ENCODE measurements at regions not wholly inside any gene's neighbourhood (a gene's known extent, or its start where the extent isn't known, plus 50 kb on each side); places are given as distances from the start of the nearest gene placed in this dataset.

GRCh38 chr7:89514970-89515369 is 639.3 kb upstream of the STEAP1 start:
- TF ChIP-seq CTCF (conservative IDR thresholded peaks at IDR 0.05) = no peak

GRCh38 chr7:89517815-89518214 is 636.5 kb upstream of the STEAP1 start:
- Histone ChIP-seq H3K36me3 (ENCODE audit: control insufficient read depth, insufficient read depth, low read length) (no peaks in the 10 kb centered on the region), H3K4me1 (ENCODE audit: control insufficient read depth, insufficient read depth, low read length) (no peaks in the 10 kb centered on the region), H3K27me3 (ENCODE audit: control insufficient read depth, insufficient read depth, low read length, poor library complexity, severe bottlenecking) (no peaks in the 10 kb centered on the region), H3K9me3 (ENCODE audit: control insufficient read depth, low read length) (peaks cover 10% of the 10 kb centered on the region), H3K4me3 (ENCODE audit: low read length) (no peak overlapping the region), H3K27ac (ENCODE audit: low read depth, low read length) (no peak overlapping the region), H3K9ac (ENCODE audit: extremely low read depth, low read length, poor library complexity, severe bottlenecking) (no peak overlapping the region)
- no peak overlapping the region for H3K4me3 Mint-ChIP-seq
- no peaks in the 10 kb centered on the region for H3K36me3 Mint-ChIP-seq (ENCODE audit: low read depth)
- no peaks in the 10 kb centered on the region for H3K27me3 Mint-ChIP-seq (ENCODE audit: insufficient read depth)
- H3K4me1 Mint-ChIP-seq = no peaks in the 10 kb centered on the region
- TF ChIP-seq CTCF (conservative IDR thresholded peaks at IDR 0.05) = no peak
- no peaks in the 10 kb centered on the region for H3K9me3 Mint-ChIP-seq
- no peak for DNase-seq
- no peak overlapping the region for H3K27ac Mint-ChIP-seq
- 62% methylated on average over 1 of the region's 1 CpG; no CpG with 5 or more reads in 1 of the 2 experiments for WGBS, 2 experiments (ENCODE audit: insufficient coverage in 1 of 2, insufficient read length in 1 of 2)

More at GRCh38 chr7:89514970-89515369, 639.3 kb upstream of the STEAP1 start:
- H3K27me3 Mint-ChIP-seq (ENCODE audit: insufficient read depth) = no peaks in the 10 kb centered on the region
- no peak overlapping the region for H3K27ac Mint-ChIP-seq
- no peaks in the 10 kb centered on the region for H3K36me3 Mint-ChIP-seq (ENCODE audit: low read depth)
- Histone ChIP-seq H3K27ac (ENCODE audit: low read depth, low read length) (no peak overlapping the region), H3K9ac (ENCODE audit: extremely low read depth, low read length, poor library complexity, severe bottlenecking) (no peak overlapping the region), H3K4me3 (ENCODE audit: low read length) (no peak overlapping the region), H3K4me1 (ENCODE audit: control insufficient read depth, insufficient read depth, low read length) (no peaks in the 10 kb centered on the region), H3K27me3 (ENCODE audit: control insufficient read depth, insufficient read depth, low read length, poor library complexity, severe bottlenecking) (no peaks in the 10 kb centered on the region), H3K9me3 (ENCODE audit: control insufficient read depth, low read length) (peaks cover 10% of the 10 kb centered on the region), H3K36me3 (ENCODE audit: control insufficient read depth, insufficient read depth, low read length) (no peaks in the 10 kb centered on the region)
- no peaks in the 10 kb centered on the region for H3K9me3 Mint-ChIP-seq
- H3K4me1 Mint-ChIP-seq = no peaks in the 10 kb centered on the region
- no peak overlapping the region for H3K4me3 Mint-ChIP-seq
- WGBS, 2 experiments (ENCODE audit: insufficient coverage in 1 of 2, insufficient read length in 1 of 2) = 71 to 76% methylated on average over 1 to 3 of the region's 3 CpGs
- DNase-seq = no peak

- Mint-ChIP-seq H3K4me3 (no peak overlapping the region), H3K9me3 (no peaks in the 10 kb centered on the region), H3K27ac (no peak overlapping the region), H3K4me1 (no peaks in the 10 kb centered on the region), H3K27me3 (ENCODE audit: insufficient read depth) (no peaks in the 10 kb centered on the region), H3K36me3 (ENCODE audit: low read depth) (no peaks in the 10 kb centered on the region)
- H3K36me3 ChIP-seq (ENCODE audit: control insufficient read depth, insufficient read depth, low read length) = no peaks in the 10 kb centered on the region
- H3K27ac ChIP-seq (ENCODE audit: low read depth, low read length) = no peak overlapping the region
- no peak for DNase-seq
- H3K4me3 ChIP-seq (ENCODE audit: low read length) = no peak overlapping the region
- no peaks in the 10 kb centered on the region for H3K27me3 ChIP-seq (ENCODE audit: control insufficient read depth, insufficient read depth, low read length, poor library complexity, severe bottlenecking)
- no peak overlapping the region for H3K9ac ChIP-seq (ENCODE audit: extremely low read depth, low read length, poor library complexity, severe bottlenecking)
- H3K4me1 ChIP-seq (ENCODE audit: control insufficient read depth, insufficient read depth, low read length) = no peaks in the 10 kb centered on the region
- no peaks in the 10 kb centered on the region for H3K9me3 ChIP-seq (ENCODE audit: control insufficient read depth, low read length)
- no peak for TF ChIP-seq CTCF (conservative IDR thresholded peaks at IDR 0.05)
- WGBS, 2 experiments (ENCODE audit: insufficient coverage in 1 of 2, insufficient read length in 1 of 2) = 80% methylated on average over 1 of the region's 1 CpG; no CpG with 5 or more reads in 1 of the 2 experiments
These were observed 604.5 kb upstream of the STEAP1 start for GRCh38 chr7:89549768-89550167.
